ENCODE measurements at regions not wholly inside any gene's neighbourhood (a gene's known extent, or its start where the extent isn't known, plus 50 kb on each side); places are given as distances from the start of the nearest gene placed in this dataset.
A peak's percentile ranks its signal among the peaks of the same experiment; 100 is the strongest.
"Not testable (repeated sequence)": the region's sequence is repeated elsewhere in the genome, so short reads cannot be mapped to it uniquely, and the experiment has no call there.

GRCh38 chr10:20492447-20492846 is 404.7 kb downstream of the NEBL start:
- DNase-seq, result no peak

- no peak for DNase-seq
These were observed 407.1 kb downstream of the NEBL start for GRCh38 chr10:20489961-20490360.

- no peak for DNase-seq
These were observed 410.3 kb downstream of the NEBL start for GRCh38 chr10:20486791-20487190.

GRCh38 chr10:20485554-20485953 is 411.6 kb downstream of the NEBL start:
- DNase-seq, result no peak

GRCh38 chr10:20481054-20481453 is 416.1 kb downstream of the NEBL start:
- DNase-seq, result no peak

- not testable (repeated sequence) for DNase-seq
These were observed 416.5 kb downstream of the NEBL start for GRCh38 chr10:20480575-20480974.

- no peak for DNase-seq
These were observed 423.0 kb downstream of the NEBL start for GRCh38 chr10:20474064-20474463.

GRCh38 chr10:20473023-20473760 is 423.9 kb downstream of the NEBL start:
- DNase-seq, result peak; percentile 87

- DNase-seq, result no peak
These were observed 430.4 kb downstream of the NEBL start for GRCh38 chr10:20466731-20467130.

- no peak for DNase-seq
These were observed 439.5 kb downstream of the NEBL start for GRCh38 chr10:20457649-20458048.

- DNase-seq, result no peak
These were observed 441.3 kb downstream of the NEBL start for GRCh38 chr10:20455774-20456173.

- no peak for DNase-seq
These were observed 442.8 kb downstream of the NEBL start for GRCh38 chr10:20454331-20454730.

- no peak for DNase-seq
These were observed 450.4 kb downstream of the NEBL start for GRCh38 chr10:20446561-20447193.

GRCh38 chr10:20443094-20443493 is 454.0 kb downstream of the NEBL start:
- DNase-seq, result no peak

- DNase-seq, result no peak
These were observed 467.4 kb downstream of the NEBL start for GRCh38 chr10:20429742-20430141.

- DNase-seq, result no peak
These were observed 469.3 kb downstream of the NEBL start for GRCh38 chr10:20427821-20428220.

GRCh38 chr10:20418286-20418685 is 478.8 kb downstream of the NEBL start:
- no peak for DNase-seq

GRCh38 chr10:20417791-20418190 is 479.3 kb downstream of the NEBL start:
- no peak for DNase-seq

- peak; percentile 11 for DNase-seq
These were observed 481.4 kb downstream of the NEBL start for GRCh38 chr10:20415684-20416083.

- no peak for DNase-seq
These were observed 489.8 kb downstream of the NEBL start for GRCh38 chr10:20407357-20407756.

GRCh38 chr10:20406281-20407104 is 490.6 kb downstream of the NEBL start:
- peak; percentile 26 for DNase-seq

GRCh38 chr10:20405761-20406160 is 491.4 kb downstream of the NEBL start:
- DNase-seq, result peak; percentile 19

GRCh38 chr10:20405050-20405449 is 492.1 kb downstream of the NEBL start:
- no peak for DNase-seq

Measured in tongue (tissue), 1 donor.